Prostate gland (tissue), 2 donors: ENCODE measurements at regions not wholly inside any gene's neighbourhood (a gene's known extent, or its start where the extent isn't known, plus 50 kb on each side); places are given as distances from the start of the nearest gene placed in this dataset.

Experiments
- DNase-seq: peaks from one replicate; pipeline ENCODE4 v3.0.0-alpha.2; 2019; ENCODE audit warnings: low spot score
- H3K27ac ChIP-seq, 2 donors: fragments of 200-600 bp; sonication (generic); 2 replicates each; pipeline ENCODE4 v1.5.1; 2017 to 2019
- H3K27me3 ChIP-seq: fragments of 200-600 bp; sonication (generic); replicated peaks from 2 replicates; pipeline ENCODE4 v1.5.1; 2019; ENCODE audit not compliant: insufficient read depth
- H3K36me3 ChIP-seq, 2 donors: fragments of 200-600 bp; sonication (generic); 1 replicate in 1 of 2; 2 replicates in 1 of 2; pipeline versions ENCODE4 v1.5.1 to v1.8.1; 2017 to 2019
- H3K4me1 ChIP-seq: fragments of 200-600 bp; sonication (generic); replicated peaks from 2 replicates; pipeline ENCODE4 v1.5.1; 2019
- H3K4me3 ChIP-seq, 2 donors: fragments of 200-600 bp; sonication (generic); 2 replicates each; pipeline ENCODE4 v1.5.1; 2017 to 2019
- H3K9me3 ChIP-seq: fragments of 200-600 bp; sonication (generic); 2 replicates; pipeline ENCODE4 v1.5.1; 2017
- POLR2A ChIP-seq: fragments of 450-650 bp; IDR thresholded peaks from one replicate; pipeline ENCODE4 v1.6.1; 2016; ENCODE audit warnings: antibody characterized with exemption, mild to moderate bottlenecking
- POLR2AphosphoS5 ChIP-seq: sonication (generic); formaldehyde crosslinking; IDR thresholded peaks from one replicate; pipeline ENCODE4 v1.6.1; 2017; ENCODE audit warnings: antibody characterized with exemption
- WGBS: methylation state at CpG from one replicate; pipeline ENCODE4 v1.1.5; 2018; 5-methylcytosine and 5-hydroxymethylcytosine counted together
- intact Hi-C: fragments of 100-400 bp; cut with DNase I; formaldehyde crosslinking; loops from one replicate; pipeline ENCODE4 v1.14.2; 2022
- TF ChIP-seq, protein P1 (sequence below), 4 experiments: fragments of 200-600 bp in 2 of 4; fragments of 450-650 bp in 2 of 4; sonication (generic) in 2 of 4; IDR thresholded peaks; 1 replicate in 3 of 4; 2 replicates in 1 of 4; pipeline ENCODE4 v1.5.1; 2016 to 2019; ENCODE audit warnings: antibody characterized with exemption in 4 of 4, mild to moderate bottlenecking in 2 of 4, moderate library complexity in 2 of 4

DNA sequence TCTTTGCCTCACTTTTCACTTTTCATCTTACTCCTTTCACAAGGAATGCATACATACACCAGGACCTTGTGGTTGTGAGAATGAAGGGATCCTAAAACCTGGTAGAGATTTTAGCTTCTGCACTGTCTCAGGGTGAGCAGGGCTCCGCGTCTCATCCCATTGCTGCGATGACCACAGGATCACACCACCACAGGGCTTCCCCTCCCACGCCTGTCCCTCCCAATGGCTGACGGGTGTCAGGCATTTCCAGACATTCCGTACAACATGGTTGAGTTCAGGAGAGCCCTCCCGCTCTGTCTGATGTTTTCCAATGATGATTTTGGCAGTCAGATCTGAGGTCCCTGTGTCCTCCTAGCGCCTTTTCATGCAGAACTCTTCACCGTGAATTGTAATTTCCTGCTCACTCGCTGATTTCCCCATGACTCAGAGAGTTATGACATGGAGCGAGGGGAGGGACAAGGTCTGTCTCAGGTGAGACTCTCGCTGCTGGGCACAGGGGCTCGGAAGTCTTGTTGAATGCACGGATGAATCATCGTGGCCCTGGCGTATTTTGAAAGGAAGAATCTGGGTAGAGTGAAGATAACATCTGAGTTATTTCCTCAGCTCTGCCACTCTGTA is 102.8 kb downstream of the TEX29 start:
- DNase-seq, result no peak
- 64% methylated on average over 16 of the region's 16 CpGs for WGBS
- Histone ChIP-seq H3K27ac (no peak overlapping the region), H3K27me3 (no peaks in the 10 kb centered on the region), H3K36me3 (no peaks in the 10 kb centered on the region), H3K4me3 (no peak overlapping the region), H3K9me3 (no peaks in the 10 kb centered on the region), H3K4me1 (no peaks in the 10 kb centered on the region)
- intact Hi-C loops, result no loop called here
- TF ChIP-seq POLR2A (no peak), POLR2AphosphoS5 (no peak)
- TF ChIP-seq, protein P1, sequence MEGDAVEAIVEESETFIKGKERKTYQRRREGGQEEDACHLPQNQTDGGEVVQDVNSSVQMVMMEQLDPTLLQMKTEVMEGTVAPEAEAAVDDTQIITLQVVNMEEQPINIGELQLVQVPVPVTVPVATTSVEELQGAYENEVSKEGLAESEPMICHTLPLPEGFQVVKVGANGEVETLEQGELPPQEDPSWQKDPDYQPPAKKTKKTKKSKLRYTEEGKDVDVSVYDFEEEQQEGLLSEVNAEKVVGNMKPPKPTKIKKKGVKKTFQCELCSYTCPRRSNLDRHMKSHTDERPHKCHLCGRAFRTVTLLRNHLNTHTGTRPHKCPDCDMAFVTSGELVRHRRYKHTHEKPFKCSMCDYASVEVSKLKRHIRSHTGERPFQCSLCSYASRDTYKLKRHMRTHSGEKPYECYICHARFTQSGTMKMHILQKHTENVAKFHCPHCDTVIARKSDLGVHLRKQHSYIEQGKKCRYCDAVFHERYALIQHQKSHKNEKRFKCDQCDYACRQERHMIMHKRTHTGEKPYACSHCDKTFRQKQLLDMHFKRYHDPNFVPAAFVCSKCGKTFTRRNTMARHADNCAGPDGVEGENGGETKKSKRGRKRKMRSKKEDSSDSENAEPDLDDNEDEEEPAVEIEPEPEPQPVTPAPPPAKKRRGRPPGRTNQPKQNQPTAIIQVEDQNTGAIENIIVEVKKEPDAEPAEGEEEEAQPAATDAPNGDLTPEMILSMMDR (IDR thresholded peaks at IDR 0.05), result no peak

DNA sequence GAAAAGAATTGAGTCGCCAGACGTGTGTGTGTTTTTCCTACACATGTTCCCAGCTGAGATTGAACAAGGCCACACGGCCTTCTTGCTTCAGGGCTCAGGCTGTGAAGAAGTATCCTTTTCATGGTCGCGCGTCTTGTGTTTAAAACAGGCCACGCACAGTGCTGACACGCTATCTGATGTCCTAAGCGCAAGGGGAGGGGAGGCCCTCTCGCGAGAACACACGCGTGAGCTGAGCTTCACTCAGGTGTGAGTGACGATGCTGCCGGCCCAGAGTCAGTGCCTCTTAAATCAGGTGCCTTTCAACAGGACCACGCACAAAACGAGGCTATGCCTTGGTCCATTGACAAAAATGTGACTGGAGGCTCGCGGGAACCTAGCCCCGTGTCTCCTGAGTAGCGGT is 103.7 kb downstream of the TEX29 start:
- DNase-seq, result no peak
- WGBS, result 87% methylated on average over 21 of the region's 21 CpGs

DNA sequence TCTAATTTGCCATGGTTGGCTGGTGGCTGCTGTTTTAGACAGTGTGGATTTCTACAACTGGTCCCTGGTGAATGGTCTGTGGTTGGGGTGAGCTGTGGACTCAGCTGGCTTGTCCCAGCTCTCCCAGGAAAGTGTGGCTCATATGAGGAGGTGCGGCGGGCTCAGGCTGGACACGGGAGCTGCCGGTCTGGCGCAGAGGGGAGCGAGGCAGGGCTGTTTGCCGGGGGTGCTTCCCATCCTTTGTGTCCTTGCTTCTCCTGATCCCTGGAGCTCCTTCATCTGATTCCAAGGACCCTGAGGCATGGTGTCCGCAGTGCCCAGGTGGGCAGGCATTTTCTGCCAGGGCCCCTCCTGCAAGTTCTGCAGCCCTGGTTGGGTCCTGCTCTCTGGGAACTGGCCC is 104.9 kb downstream of the TEX29 start:
- no peak for TF ChIP-seq POLR2A
- TF ChIP-seq, protein P1 (IDR thresholded peaks at IDR 0.05), result no peak
- no peak for TF ChIP-seq POLR2AphosphoS5

More for the DNA sequence above, 103.7 kb downstream of the TEX29 start:
- Histone ChIP-seq H3K27ac (no peak overlapping the region), H3K4me1 (no peaks in the 10 kb centered on the region), H3K4me3 (no peak overlapping the region), H3K9me3 (no peaks in the 10 kb centered on the region), H3K36me3 (no peaks in the 10 kb centered on the region), H3K27me3 (no peaks in the 10 kb centered on the region)
- intact Hi-C loops, result no loop called here
- TF ChIP-seq POLR2AphosphoS5 (no peak), POLR2A (no peak)
- TF ChIP-seq, protein P1 (IDR thresholded peaks at IDR 0.05), result no peak

DNA sequence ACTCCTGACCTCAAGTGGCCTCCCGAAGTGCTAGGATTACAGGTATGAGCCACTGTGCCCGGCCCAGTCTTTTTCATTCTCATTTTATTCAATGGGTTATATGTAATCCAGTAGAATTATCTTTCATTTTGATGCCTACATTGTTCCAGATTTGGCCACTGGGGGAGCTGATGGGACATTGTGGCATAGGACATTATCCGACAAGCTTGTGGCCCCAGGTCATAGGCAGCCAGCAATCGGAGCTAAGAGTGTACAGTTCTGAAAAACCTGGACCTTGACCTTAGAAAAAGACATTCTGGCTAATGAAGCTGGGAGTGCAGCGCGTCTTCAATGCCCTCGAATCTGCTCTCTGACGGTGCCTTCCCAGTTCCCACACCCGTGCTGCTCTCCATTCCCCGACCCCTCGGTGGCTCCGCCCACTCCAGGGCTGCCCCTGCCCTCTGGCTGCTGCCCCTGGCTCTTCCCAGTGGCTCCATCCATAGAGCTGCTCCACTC is 108.7 kb downstream of the TEX29 start:
- no peak for DNase-seq
- no peak for TF ChIP-seq POLR2A
- TF ChIP-seq POLR2AphosphoS5, result no peak
- TF ChIP-seq, protein P1 (IDR thresholded peaks at IDR 0.05), result peak in 2 of 4 experiments; percentile 16 to 49
- no peak overlapping the region for H3K27ac ChIP-seq
- 38% methylated on average over 12 of the region's 12 CpGs for WGBS
- H3K9me3 ChIP-seq, result no peaks in the 10 kb centered on the region
- intact Hi-C loops, result no loop called here
- H3K4me1 ChIP-seq, result no peaks in the 10 kb centered on the region
- no peaks in the 10 kb centered on the region for H3K36me3 ChIP-seq
- H3K4me3 ChIP-seq, result no peak overlapping the region
- H3K27me3 ChIP-seq, result no peaks in the 10 kb centered on the region

More for the DNA sequence above, 104.9 kb downstream of the TEX29 start:
- WGBS, result 87% methylated on average over 8 of the region's 8 CpGs
- Histone ChIP-seq H3K27me3 (no peaks in the 10 kb centered on the region), H3K4me3 (no peak overlapping the region), H3K36me3 (no peaks in the 10 kb centered on the region), H3K27ac (no peak overlapping the region), H3K9me3 (no peaks in the 10 kb centered on the region), H3K4me1 (no peaks in the 10 kb centered on the region)
- no peak for DNase-seq
- intact Hi-C loops, result no loop called here

DNA sequence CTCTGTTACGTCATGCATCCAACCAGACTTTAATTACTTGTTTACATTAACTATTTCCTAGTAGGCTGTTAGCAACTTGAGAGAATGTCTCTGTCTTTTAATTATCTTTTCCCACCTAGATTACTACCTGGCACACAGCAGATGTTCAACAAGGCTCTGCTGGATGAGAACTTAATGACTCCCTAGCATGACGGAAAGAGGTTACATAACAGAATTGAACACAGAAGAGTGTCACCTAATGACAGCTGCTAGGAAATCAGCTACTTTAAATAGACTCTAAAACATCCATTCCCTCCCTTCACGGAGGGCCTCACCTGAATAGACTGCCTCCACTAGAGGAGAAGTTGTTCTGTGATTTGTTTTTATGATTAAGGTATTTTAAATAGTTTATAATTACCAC is 110.8 kb downstream of the TEX29 start:
- H3K4me1 ChIP-seq, result no peaks in the 10 kb centered on the region
- no peak overlapping the region for H3K27ac ChIP-seq
- DNase-seq, result no peak
- 74% methylated on average over 3 of the region's 3 CpGs for WGBS
- no peak overlapping the region for H3K4me3 ChIP-seq
- TF ChIP-seq POLR2A (no peak), POLR2AphosphoS5 (no peak)
- TF ChIP-seq, protein P1 (IDR thresholded peaks at IDR 0.05), result no peak
- H3K36me3 ChIP-seq, result no peaks in the 10 kb centered on the region
- H3K27me3 ChIP-seq, result no peaks in the 10 kb centered on the region
- intact Hi-C loops, result no loop called here
- H3K9me3 ChIP-seq, result no peaks in the 10 kb centered on the region
